ENCODE measurements at regions not wholly inside any gene's neighbourhood (a gene's known extent, or its start where the extent isn't known, plus 50 kb on each side); places are given as distances from the start of the nearest gene placed in this dataset.
"Not testable (repeated sequence)": the region's sequence is repeated elsewhere in the genome, so short reads cannot be mapped to it uniquely, and the experiment has no call there.

DNA sequence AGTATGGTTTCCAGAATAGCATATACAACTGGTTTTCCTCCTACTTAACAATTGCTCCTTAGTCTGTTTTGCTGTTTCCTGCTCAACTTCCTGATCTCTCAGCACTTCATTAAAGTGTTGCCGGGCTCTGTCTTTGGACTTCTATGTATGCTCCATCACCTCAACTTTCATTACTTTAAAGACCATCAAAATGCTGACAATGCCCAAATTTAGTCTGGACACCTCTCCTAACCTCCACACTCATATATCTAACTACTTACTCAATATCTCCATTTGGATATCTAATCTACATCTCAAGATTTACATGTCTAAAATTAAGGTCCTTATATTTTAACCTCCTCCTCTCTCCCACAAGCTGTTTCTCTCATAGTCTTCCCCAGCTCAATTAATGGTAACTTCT lies 54.4 kb upstream of the LGR5 start:
- POLR2A ChIA-PET: no interaction called here
- TF ChIP-seq, protein P1, sequence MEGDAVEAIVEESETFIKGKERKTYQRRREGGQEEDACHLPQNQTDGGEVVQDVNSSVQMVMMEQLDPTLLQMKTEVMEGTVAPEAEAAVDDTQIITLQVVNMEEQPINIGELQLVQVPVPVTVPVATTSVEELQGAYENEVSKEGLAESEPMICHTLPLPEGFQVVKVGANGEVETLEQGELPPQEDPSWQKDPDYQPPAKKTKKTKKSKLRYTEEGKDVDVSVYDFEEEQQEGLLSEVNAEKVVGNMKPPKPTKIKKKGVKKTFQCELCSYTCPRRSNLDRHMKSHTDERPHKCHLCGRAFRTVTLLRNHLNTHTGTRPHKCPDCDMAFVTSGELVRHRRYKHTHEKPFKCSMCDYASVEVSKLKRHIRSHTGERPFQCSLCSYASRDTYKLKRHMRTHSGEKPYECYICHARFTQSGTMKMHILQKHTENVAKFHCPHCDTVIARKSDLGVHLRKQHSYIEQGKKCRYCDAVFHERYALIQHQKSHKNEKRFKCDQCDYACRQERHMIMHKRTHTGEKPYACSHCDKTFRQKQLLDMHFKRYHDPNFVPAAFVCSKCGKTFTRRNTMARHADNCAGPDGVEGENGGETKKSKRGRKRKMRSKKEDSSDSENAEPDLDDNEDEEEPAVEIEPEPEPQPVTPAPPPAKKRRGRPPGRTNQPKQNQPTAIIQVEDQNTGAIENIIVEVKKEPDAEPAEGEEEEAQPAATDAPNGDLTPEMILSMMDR (IDR thresholded peaks at IDR 0.05): no peak
- peaks cover 13% of the 10 kb centered on the region for H3K27me3 Mint-ChIP-seq
- no peak for DNase-seq
- CTCF ChIA-PET: no interaction called here
- H3K36me3 Mint-ChIP-seq (ENCODE audit: low read depth): no peaks in the 10 kb centered on the region
- H3K27ac Mint-ChIP-seq: no peak overlapping the region
- no peaks in the 10 kb centered on the region for H3K4me1 Mint-ChIP-seq (ENCODE audit: low read depth)
- no peaks in the 10 kb centered on the region for H3K9me3 Mint-ChIP-seq
- intact Hi-C loops (cut with micrococcal nuclease): no loop called here
- no peak overlapping the region for H3K4me3 Mint-ChIP-seq
- no peak for ATAC-seq

DNA sequence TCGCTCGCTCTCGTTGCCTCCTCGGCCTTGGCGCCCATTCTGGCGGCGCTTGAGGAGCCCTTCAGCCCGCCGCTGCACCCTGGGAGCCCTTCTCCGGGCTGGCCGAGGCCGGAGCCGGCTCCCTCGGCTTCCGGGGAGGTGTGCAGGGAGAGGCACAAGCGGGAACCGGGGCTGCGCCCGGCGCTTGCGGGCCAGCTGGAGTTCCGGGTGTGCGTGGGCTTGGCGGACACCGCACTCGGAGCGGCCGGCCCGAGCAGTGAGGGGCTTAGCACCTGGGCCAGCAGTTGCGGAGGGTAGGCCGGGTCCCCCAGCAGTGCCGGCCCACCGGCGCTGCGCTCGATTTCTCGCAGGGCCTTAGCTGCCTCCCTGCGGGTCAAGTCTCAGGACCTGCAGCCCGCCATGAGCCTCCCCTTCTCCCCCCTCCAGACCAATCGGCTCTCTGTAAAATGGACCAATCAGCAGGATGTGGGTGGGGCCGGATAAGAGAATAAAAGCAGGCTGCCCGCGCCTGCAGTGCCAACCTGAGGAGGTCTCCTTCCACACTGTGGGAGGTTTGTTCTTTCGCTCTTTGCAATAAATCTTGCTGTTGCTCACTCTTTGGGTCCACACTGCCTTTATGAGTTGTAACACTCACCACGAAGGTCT lies 62.8 kb upstream of the LGR5 start:
- H3K27ac Mint-ChIP-seq; CTCF ChIA-PET; H3K4me3 Mint-ChIP-seq; H3K9me3 Mint-ChIP-seq; H3K36me3 Mint-ChIP-seq (ENCODE audit: low read depth); DNase-seq; intact Hi-C loops (cut with micrococcal nuclease); POLR2A ChIA-PET; H3K27me3 Mint-ChIP-seq; ATAC-seq; H3K4me1 Mint-ChIP-seq (ENCODE audit: low read depth): not testable (repeated sequence)

DNA sequence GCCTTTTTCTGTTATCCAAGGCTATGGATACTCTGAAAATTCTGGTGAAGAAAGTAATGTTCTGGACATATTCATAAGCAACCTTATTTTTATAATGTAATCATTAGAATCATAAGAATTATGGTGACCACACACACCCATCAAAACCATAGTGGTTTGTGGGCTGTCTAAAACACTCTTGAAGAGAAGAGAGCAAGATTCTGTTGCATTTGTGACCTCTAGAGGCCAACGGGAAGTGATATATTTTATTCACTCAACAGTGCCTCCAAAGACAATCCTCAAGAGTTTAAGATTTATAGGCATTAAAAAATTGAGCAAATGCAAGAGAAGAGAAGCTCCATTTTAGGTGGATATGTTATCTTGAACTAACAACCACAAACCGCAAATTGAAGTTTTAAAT lies 68.5 kb upstream of the LGR5 start:
- Mint-ChIP-seq H3K36me3 (ENCODE audit: low read depth) (no peaks in the 10 kb centered on the region), H3K27me3 (no peaks in the 10 kb centered on the region), H3K27ac (no peak overlapping the region), H3K4me3 (no peak overlapping the region), H3K9me3 (no peaks in the 10 kb centered on the region), H3K4me1 (ENCODE audit: low read depth) (no peaks in the 10 kb centered on the region)
- TF ChIP-seq, protein P1 (IDR thresholded peaks at IDR 0.05): no peak
- ATAC-seq: no peak
- DNase-seq: no peak
- CTCF ChIA-PET: interaction anchor here (1.6 kb wide), 1 partner anchor 22 kb away, joined by 4 read pairs; no protein-coding TSS in a partner anchor
- intact Hi-C loops (cut with micrococcal nuclease): no loop called here
- POLR2A ChIA-PET: no interaction called here

DNA sequence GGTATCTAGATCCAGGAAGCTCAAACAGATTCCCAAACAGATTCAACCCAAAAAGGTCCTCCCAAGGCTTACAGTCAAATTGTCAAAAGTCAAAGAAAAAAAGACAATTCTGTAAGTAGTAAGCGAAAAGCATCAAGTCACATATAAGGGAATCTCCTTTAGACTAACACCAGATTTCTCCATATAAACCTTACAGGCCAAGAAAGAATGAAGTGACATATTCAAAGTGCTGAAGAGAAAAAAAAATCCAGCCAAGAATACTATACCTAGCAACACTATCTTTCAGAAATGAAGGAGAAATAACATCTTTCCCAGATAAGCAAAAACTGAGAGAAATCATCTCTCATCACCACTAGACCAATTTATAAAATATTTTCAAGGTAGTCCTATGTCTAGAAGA lies 79.6 kb upstream of the LGR5 start:
- TF ChIP-seq, protein P1 (IDR thresholded peaks at IDR 0.05): no peak
- peaks cover 13% of the 10 kb centered on the region for H3K9me3 Mint-ChIP-seq
- intact Hi-C loops (cut with micrococcal nuclease): no loop called here
- H3K27me3 Mint-ChIP-seq: no peaks in the 10 kb centered on the region
- H3K4me3 Mint-ChIP-seq: no peak overlapping the region
- H3K27ac Mint-ChIP-seq: no peak overlapping the region
- no peaks in the 10 kb centered on the region for H3K36me3 Mint-ChIP-seq (ENCODE audit: low read depth)
- ATAC-seq (no peak), DNase-seq (no peak)
- H3K4me1 Mint-ChIP-seq (ENCODE audit: low read depth): no peaks in the 10 kb centered on the region
- POLR2A ChIA-PET: no interaction called here
- CTCF ChIA-PET: no interaction called here

DNA sequence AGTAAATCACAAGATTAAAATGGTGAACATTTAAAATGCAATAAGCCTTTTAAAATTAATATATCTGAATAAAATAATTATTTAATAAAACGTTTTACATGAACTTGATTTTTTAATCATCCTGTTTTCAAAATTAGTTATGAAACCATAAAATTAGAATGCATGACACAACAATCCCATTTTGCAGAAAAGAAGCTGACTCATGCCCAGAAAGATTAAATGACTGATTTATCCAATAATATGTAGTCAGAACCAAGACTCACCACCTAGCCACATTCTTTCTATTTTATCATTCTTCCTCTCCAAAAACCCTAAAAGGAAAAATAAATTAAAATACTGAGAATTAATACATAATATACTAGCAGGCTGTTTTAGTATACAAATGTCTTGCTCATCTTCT lies 83.0 kb upstream of the LGR5 start:
- Mint-ChIP-seq H3K4me3 (no peak overlapping the region), H3K27me3 (peaks cover 6% of the 10 kb centered on the region), H3K4me1 (ENCODE audit: low read depth) (no peaks in the 10 kb centered on the region), H3K9me3 (peaks cover 7% of the 10 kb centered on the region), H3K27ac (no peak overlapping the region), H3K36me3 (ENCODE audit: low read depth) (no peaks in the 10 kb centered on the region)
- ChIA-PET CTCF (no interaction called here), POLR2A (no interaction called here)
- DNase-seq: no peak
- TF ChIP-seq, protein P1 (IDR thresholded peaks at IDR 0.05): no peak
- no peak for ATAC-seq
- intact Hi-C loops (cut with micrococcal nuclease): no loop called here

DNA sequence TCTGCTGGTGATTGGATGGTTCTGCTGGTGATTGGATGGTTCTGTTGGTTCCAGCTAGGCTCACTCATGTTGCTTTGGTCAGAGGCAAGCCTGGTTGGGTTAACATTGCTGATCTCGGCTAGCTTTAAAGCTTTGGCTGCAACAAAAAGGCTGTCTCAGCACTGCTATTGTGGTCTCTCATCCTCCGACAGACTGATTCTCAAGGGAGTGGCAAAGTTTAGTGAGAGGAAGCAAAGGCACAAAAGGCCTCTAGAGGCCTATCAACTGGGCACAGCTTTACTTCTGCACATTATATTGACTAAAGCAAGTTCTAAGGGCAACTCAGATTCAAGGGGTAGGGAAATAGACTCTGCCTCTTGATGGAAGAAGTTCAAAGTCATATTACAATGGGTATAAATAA lies 84.7 kb upstream of the LGR5 start:
- Mint-ChIP-seq H3K27ac (no peak overlapping the region), H3K9me3 (peaks cover under 1% of the 10 kb centered on the region), H3K4me1 (ENCODE audit: low read depth) (no peaks in the 10 kb centered on the region), H3K4me3 (no peak overlapping the region), H3K27me3 (peaks cover 6% of the 10 kb centered on the region), H3K36me3 (ENCODE audit: low read depth) (no peaks in the 10 kb centered on the region)
- ATAC-seq (no peak), DNase-seq (no peak)
- ChIA-PET CTCF (no interaction called here), POLR2A (no interaction called here)
- intact Hi-C loops (cut with micrococcal nuclease): no loop called here
- TF ChIP-seq, protein P1 (IDR thresholded peaks at IDR 0.05): no peak
